ENCODE measurements at regions not wholly inside any gene's neighbourhood (a gene's known extent, or its start where the extent isn't known, plus 50 kb on each side); places are given as distances from the start of the nearest gene placed in this dataset.

- Mint-ChIP-seq H3K27me3 (peaks cover 0 to 4% (median 0%) of the 10 kb centered on the region in 5 donors), H3K4me1 (peaks cover 0 to 12% (median 3%) of the 10 kb centered on the region in 4 donors), H3K9me3 (no peaks in the 10 kb centered on the region), H3K36me3 (peaks cover 0 to 3% (median 0%) of the 10 kb centered on the region in 3 donors), H3K4me3 (no peak overlapping the region), H3K27ac (no peak overlapping the region)
- DNase-seq: no peak
- no peak for ATAC-seq
- POLR2A ChIA-PET: no interaction called here
Observed at GRCh38 chr1:58870298-58870676, 86.4 kb upstream of the JUN start.

GRCh38 chr1:58874342-58874741 is 90.5 kb upstream of the JUN start:
- H3K9me3 Mint-ChIP-seq: no peaks in the 10 kb centered on the region
- no peak overlapping the region for H3K4me3 Mint-ChIP-seq
- DNase-seq (no peak), ATAC-seq (no peak)
- H3K36me3 Mint-ChIP-seq: peaks cover 0 to 3% (median 0%) of the 10 kb centered on the region in 3 donors
- peaks cover 0 to 4% (median 0%) of the 10 kb centered on the region in 5 donors for H3K27me3 Mint-ChIP-seq
- peaks cover 0 to 12% (median 3%) of the 10 kb centered on the region in 4 donors for H3K4me1 Mint-ChIP-seq
- no peak overlapping the region for H3K27ac Mint-ChIP-seq
- POLR2A ChIA-PET: no interaction called here

GRCh38 chr1:58874757-58875755 is 91.2 kb upstream of the JUN start:
- ATAC-seq: no peak
- POLR2A ChIA-PET: no interaction called here

GRCh38 chr1:58879464-58879863 is 95.6 kb upstream of the JUN start:
- ATAC-seq (no peak), DNase-seq (no peak)
- Mint-ChIP-seq H3K27me3 (peaks cover 0 to 4% (median 0%) of the 10 kb centered on the region in 5 donors), H3K4me1 (peaks cover 9 to 20% (median 14%) of the 10 kb centered on the region in 4 donors), H3K4me3 (no peak overlapping the region), H3K36me3 (no peaks in the 10 kb centered on the region), H3K9me3 (no peaks in the 10 kb centered on the region), H3K27ac (no peak overlapping the region)
- POLR2A ChIA-PET: no interaction called here

More at GRCh38 chr1:58874757-58875755, 91.2 kb upstream of the JUN start:
- Mint-ChIP-seq H3K4me1 (peaks cover 0 to 12% (median 3%) of the 10 kb centered on the region in 4 donors), H3K9me3 (no peaks in the 10 kb centered on the region), H3K27ac (no peak overlapping the region), H3K4me3 (no peak overlapping the region), H3K27me3 (peaks cover 0 to 4% (median 0%) of the 10 kb centered on the region in 5 donors), H3K36me3 (peaks cover 0 to 3% (median 0%) of the 10 kb centered on the region in 3 donors)
- no peak for DNase-seq

- no peak for DNase-seq
- Mint-ChIP-seq H3K27ac (peak overlapping the region in 1 of 10 donors; percentile 46), H3K27me3 (peaks cover 0 to 4% (median 0%) of the 10 kb centered on the region in 5 donors), H3K36me3 (no peaks in the 10 kb centered on the region), H3K9me3 (no peaks in the 10 kb centered on the region), H3K4me1 (peaks cover 15 to 31% (median 25%) of the 10 kb centered on the region in 4 donors), H3K4me3 (no peak overlapping the region)
- ATAC-seq: no peak
- POLR2A ChIA-PET: no interaction called here
Observed at GRCh38 chr1:58880592-58880991, 96.7 kb upstream of the JUN start.

- Mint-ChIP-seq H3K36me3 (no peaks in the 10 kb centered on the region), H3K4me3 (no peak overlapping the region), H3K27ac (no peak overlapping the region), H3K27me3 (peaks cover 0 to 4% (median 0%) of the 10 kb centered on the region in 5 donors), H3K9me3 (no peaks in the 10 kb centered on the region), H3K4me1 (peaks cover 22 to 40% (median 34%) of the 10 kb centered on the region in 4 donors)
- DNase-seq (no peak), ATAC-seq (no peak)
- POLR2A ChIA-PET: no interaction called here
Observed at GRCh38 chr1:58881471-58881994, 97.7 kb upstream of the JUN start.

GRCh38 chr1:58882322-58882948 is 98.6 kb upstream of the JUN start:
- H3K27me3 Mint-ChIP-seq: peaks cover 0 to 4% (median 0%) of the 10 kb centered on the region in 5 donors
- H3K36me3 Mint-ChIP-seq: no peaks in the 10 kb centered on the region
- no peaks in the 10 kb centered on the region for H3K9me3 Mint-ChIP-seq
- DNase-seq (no peak), ATAC-seq (no peak)
- H3K4me3 Mint-ChIP-seq: no peak overlapping the region
- H3K27ac Mint-ChIP-seq: no peak overlapping the region
- POLR2A ChIA-PET: no interaction called here
- H3K4me1 Mint-ChIP-seq: peaks cover 30 to 48% (median 43%) of the 10 kb centered on the region in 4 donors

- ATAC-seq (no peak), DNase-seq (no peak)
- Mint-ChIP-seq H3K4me3 (no peak overlapping the region), H3K9me3 (no peaks in the 10 kb centered on the region), H3K4me1 (peaks cover 31 to 51% (median 47%) of the 10 kb centered on the region in 4 donors), H3K36me3 (no peaks in the 10 kb centered on the region), H3K27me3 (peaks cover 0 to 4% (median 0%) of the 10 kb centered on the region in 5 donors), H3K27ac (peak overlapping the region in 1 of 10 donors; percentile 87)
- POLR2A ChIA-PET: no interaction called here
Observed at GRCh38 chr1:58883037-58883887, 99.4 kb upstream of the JUN start.

- H3K27ac Mint-ChIP-seq: peak overlapping the region in 1 of 10 donors; percentile 40
- DNase-seq (no peak), ATAC-seq (no peak)
- no peaks in the 10 kb centered on the region for H3K36me3 Mint-ChIP-seq
- no peaks in the 10 kb centered on the region for H3K9me3 Mint-ChIP-seq
- H3K4me3 Mint-ChIP-seq: peak overlapping the region in 1 of 10 donors; percentile 26
- peaks cover 0 to 4% (median 0%) of the 10 kb centered on the region in 5 donors for H3K27me3 Mint-ChIP-seq
- H3K4me1 Mint-ChIP-seq: peaks cover 31 to 55% (median 49%) of the 10 kb centered on the region in 4 donors
- POLR2A ChIA-PET: interaction anchor here (0.9 kb wide), 1 partner anchor 56 kb away, joined by 3 read pairs; no protein-coding TSS in a partner anchor
Observed at GRCh38 chr1:58883888-58884482, 100.1 kb upstream of the JUN start.

GRCh38 chr1:58884706-58885661 is 101.1 kb upstream of the JUN start:
- POLR2A ChIA-PET: interaction anchor here (0.7 to 0.9 kb wide), 2 partner anchors 55 to 136 kb away, joined by 3 read pairs; no protein-coding TSS in a partner anchor
- H3K4me3 Mint-ChIP-seq: peak overlapping the region in 9 of 10 donors; percentile 36 to 80 (median 59)

More at GRCh38 chr1:58884706-58885661, 101.1 kb upstream of the JUN start:
- peak overlapping the region; percentile 50 to 90 (median 80) for H3K27ac Mint-ChIP-seq
- H3K27me3 Mint-ChIP-seq: peaks cover 0 to 4% (median 0%) of the 10 kb centered on the region in 5 donors
- ATAC-seq: peak; percentile 31 to 41
- DNase-seq: peak in 3 of 10 donors; percentile 6 to 15 (median 14)
- no peaks in the 10 kb centered on the region for H3K36me3 Mint-ChIP-seq
- peaks cover 38 to 65% (median 57%) of the 10 kb centered on the region in 4 donors for H3K4me1 Mint-ChIP-seq
- H3K9me3 Mint-ChIP-seq: no peaks in the 10 kb centered on the region

All from naive thymus-derived CD8-positive, alpha-beta T cell (primary cell).